Testis (tissue), 2 donors: ENCODE measurements at regions not wholly inside any gene's neighbourhood (a gene's known extent, or its start where the extent isn't known, plus 50 kb on each side); places are given as distances from the start of the nearest gene placed in this dataset.

Experiments used
- CTCF ChIP-seq, 3 experiments: fragments of 450-650 bp in 2 of 3; fragments of 200-600 bp in 1 of 3; sonication (generic) in 1 of 3; IDR thresholded peaks; one replicate each; pipeline ENCODE4 v1.5.1; 2016 to 2019; ENCODE audit warnings: antibody characterized with exemption in 3 of 3, mild to moderate bottlenecking in 2 of 3, moderate library complexity in 1 of 3
- POLR2A ChIP-seq: fragments of 450-650 bp; IDR thresholded peaks from one replicate; pipeline ENCODE4 v1.6.1; 2017; ENCODE audit warnings: antibody characterized with exemption, mild to moderate bottlenecking, moderate library complexity

GRCh38 chr19:30244533-30244932 is 127.7 kb upstream of the ZNF536 start:
- no peak for TF ChIP-seq POLR2A
- no peak for TF ChIP-seq CTCF (IDR thresholded peaks at IDR 0.05)
